ENCODE measurements at regions not wholly inside any gene's neighbourhood (a gene's known extent, or its start where the extent isn't known, plus 50 kb on each side); places are given as distances from the start of the nearest gene placed in this dataset.
"Not testable (repeated sequence)": the region's sequence is repeated elsewhere in the genome, so short reads cannot be mapped to it uniquely, and the experiment has no call there.

GRCh38 chr13:103539265-103539664 is 473.0 kb upstream of the SLC10A2 start:
- peak in 3 of 4 donors; percentile 16 to 33 (median 29) for DNase-seq (ENCODE audit: low read depth in 4 of 4, low spot score in 3 of 4)

GRCh38 chr13:103537616-103538015 is 471.4 kb upstream of the SLC10A2 start:
- DNase-seq (ENCODE audit: low read depth in 4 of 4, low spot score in 3 of 4): no peak

- no peak for DNase-seq (ENCODE audit: low read depth in 4 of 4, low spot score in 3 of 4)
Observed at GRCh38 chr13:103531278-103531677, 465.1 kb upstream of the SLC10A2 start.

GRCh38 chr13:103528437-103528836 is 462.2 kb upstream of the SLC10A2 start:
- DNase-seq (ENCODE audit: low read depth in 4 of 4, low spot score in 3 of 4): no peak

- no peak for DNase-seq (ENCODE audit: low read depth in 4 of 4, low spot score in 3 of 4)
Observed at GRCh38 chr13:103525530-103525929, 459.3 kb upstream of the SLC10A2 start.

GRCh38 chr13:103523858-103524257 is 457.6 kb upstream of the SLC10A2 start:
- no peak for DNase-seq (ENCODE audit: low read depth in 4 of 4, low spot score in 3 of 4)

- no peak for DNase-seq (ENCODE audit: low read depth in 4 of 4, low spot score in 3 of 4)
Observed at GRCh38 chr13:103521532-103521931, 455.3 kb upstream of the SLC10A2 start.

- DNase-seq (ENCODE audit: low read depth in 4 of 4, low spot score in 3 of 4): no peak
Observed at GRCh38 chr13:103517768-103518102, 451.5 kb upstream of the SLC10A2 start.

- DNase-seq (ENCODE audit: low read depth in 4 of 4, low spot score in 3 of 4): peak in 3 of 4 donors; percentile 50 to 70 (median 55)
Observed at GRCh38 chr13:103517066-103517767, 451.0 kb upstream of the SLC10A2 start.

- DNase-seq (ENCODE audit: low read depth in 4 of 4, low spot score in 3 of 4): no peak
Observed at GRCh38 chr13:103516015-103516795, 450.0 kb upstream of the SLC10A2 start.

GRCh38 chr13:103515410-103515809 is 449.2 kb upstream of the SLC10A2 start:
- no peak for DNase-seq (ENCODE audit: low read depth in 4 of 4, low spot score in 3 of 4)

GRCh38 chr13:103514619-103515018 is 448.4 kb upstream of the SLC10A2 start:
- DNase-seq (ENCODE audit: low read depth in 4 of 4, low spot score in 3 of 4): no peak

- DNase-seq (ENCODE audit: low read depth in 4 of 4, low spot score in 3 of 4): no peak
Observed at GRCh38 chr13:103514188-103514587, 448.0 kb upstream of the SLC10A2 start.

GRCh38 chr13:103510007-103510535 is 443.9 kb upstream of the SLC10A2 start:
- DNase-seq (ENCODE audit: low read depth in 4 of 4, low spot score in 3 of 4): peak in 1 of 4 donors; percentile 28

- DNase-seq (ENCODE audit: low read depth in 4 of 4, low spot score in 3 of 4): no peak
Observed at GRCh38 chr13:103497404-103497803, 431.2 kb upstream of the SLC10A2 start.

- no peak for DNase-seq (ENCODE audit: low read depth in 4 of 4, low spot score in 3 of 4)
Observed at GRCh38 chr13:103487841-103488240, 421.6 kb upstream of the SLC10A2 start.

GRCh38 chr13:103473081-103473480 is 406.9 kb upstream of the SLC10A2 start:
- DNase-seq (ENCODE audit: low read depth in 4 of 4, low spot score in 3 of 4): no peak

GRCh38 chr13:103471896-103472295 is 405.7 kb upstream of the SLC10A2 start:
- DNase-seq (ENCODE audit: low read depth in 4 of 4, low spot score in 3 of 4): no peak

- DNase-seq (ENCODE audit: low read depth in 4 of 4, low spot score in 3 of 4): no peak
Observed at GRCh38 chr13:103469771-103470170, 403.6 kb upstream of the SLC10A2 start.

GRCh38 chr13:103466761-103467160 is 400.5 kb upstream of the SLC10A2 start:
- DNase-seq (ENCODE audit: low read depth in 4 of 4, low spot score in 3 of 4): no peak

GRCh38 chr13:103460246-103460645 is 394.0 kb upstream of the SLC10A2 start:
- not testable (repeated sequence) for DNase-seq (ENCODE audit: low read depth in 4 of 4, low spot score in 3 of 4)

- DNase-seq (ENCODE audit: low read depth in 4 of 4, low spot score in 3 of 4): not testable (repeated sequence)
Observed at GRCh38 chr13:103457050-103457449, 390.8 kb upstream of the SLC10A2 start.
